Tibial nerve (tissue), 3 donors: ENCODE measurements at regions not wholly inside any gene's neighbourhood (a gene's known extent, or its start where the extent isn't known, plus 50 kb on each side); places are given as distances from the start of the nearest gene placed in this dataset.

ENCODE experiments used
- CTCF ChIP-seq, 5 experiments: fragments of 200-600 bp in 3 of 5; fragments of 450-650 bp in 2 of 5; sonication (generic) in 3 of 5; IDR thresholded peaks; one replicate each; pipeline ENCODE4 v1.5.1; 2016 to 2019; ENCODE audit warnings: antibody characterized with exemption in 5 of 5, mild to moderate bottlenecking in 3 of 5, moderate library complexity in 2 of 5
- POLR2A ChIP-seq, 2 donors: fragments of 450-650 bp; IDR thresholded peaks; one replicate each; pipeline ENCODE4 v1.6.1; 2017; ENCODE audit warnings: antibody characterized with exemption in 2 of 2, mild to moderate bottlenecking in 2 of 2, moderate library complexity in 2 of 2

GRCh38 chr4:18932730-18933339 lies 911.3 kb upstream of the LCORL start:
- TF ChIP-seq POLR2A (IDR thresholded peaks at IDR 0.05) (no peak), CTCF (IDR thresholded peaks at IDR 0.05) (no peak)
